GM12873 (cell line): ENCODE measurements at regions not wholly inside any gene's neighbourhood (a gene's known extent, or its start where the extent isn't known, plus 50 kb on each side); places are given as distances from the start of the nearest gene placed in this dataset.

Experiments
- CTCF ChIP-seq: IDR thresholded peaks from 2 replicates; pipeline ENCODE4 v1.5.1; 2012; ENCODE audit warnings: low read depth, mild to moderate bottlenecking, moderate library complexity, low read length, control low read depth; ENCODE audit not compliant: insufficient read depth; ENCODE audit errors: missing control alignments

GRCh38 chr10:29395409-29395808, 106.5 kb downstream of the LYZL1 start:
- no peak for TF ChIP-seq CTCF

GRCh38 chr10:29397221-29397620, 108.4 kb downstream of the LYZL1 start:
- TF ChIP-seq CTCF, result no peak

GRCh38 chr10:29403208-29403607, 114.3 kb downstream of the LYZL1 start:
- no peak for TF ChIP-seq CTCF

GRCh38 chr10:29407280-29407858, 118.5 kb downstream of the LYZL1 start:
- TF ChIP-seq CTCF, result no peak
